ENCODE measurements at regions not wholly inside any gene's neighbourhood (a gene's known extent, or its start where the extent isn't known, plus 50 kb on each side); places are given as distances from the start of the nearest gene placed in this dataset.

DNA sequence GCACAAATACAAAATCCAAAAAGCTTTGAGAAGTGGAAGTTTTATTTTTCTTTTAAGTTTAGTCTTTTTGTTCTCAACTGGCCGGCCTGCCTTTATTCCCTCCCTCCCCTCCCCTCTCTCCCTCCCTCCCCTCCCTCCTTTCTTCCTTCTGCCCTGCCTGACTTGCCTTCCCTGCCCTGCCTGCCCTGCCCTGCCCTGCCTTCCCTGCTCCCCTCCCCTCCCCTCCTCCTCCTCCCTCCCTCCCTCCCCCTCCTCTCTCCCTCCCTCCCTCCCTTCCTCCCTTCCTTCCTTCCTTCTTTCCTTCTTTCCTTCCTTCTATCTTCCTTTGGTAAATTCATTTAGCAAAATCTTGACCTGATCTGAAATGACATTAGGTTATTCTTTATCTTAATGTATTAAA, 69.8 kb upstream of the LIMCH1 start:
- TF ChIP-seq GATA3 (IDR thresholded peaks at IDR 0.05; ENCODE audit: low read depth, low read length) (no peak), GATA2 (IDR thresholded peaks at IDR 0.05; ENCODE audit: low read depth, low read length) (no peak)
